Glutamatergic neuron (in vitro differentiated cells): ENCODE measurements at regions not wholly inside any gene's neighbourhood (a gene's known extent, or its start where the extent isn't known, plus 50 kb on each side); places are given as distances from the start of the nearest gene placed in this dataset.

Experiments used
- DNase-seq: peaks from one replicate; pipeline ENCODE4 v3.0.0; 2022
- H3K27ac Mint-ChIP-seq: one replicate; pipeline ENCODE4 v1.8.0; 2020; ENCODE audit warnings: mild to moderate bottlenecking, mixed read lengths, inconsistent platforms; ENCODE audit not compliant: unreplicated experiment
- H3K27me3 Mint-ChIP-seq: one replicate; pipeline ENCODE4 v1.8.0; 2020; ENCODE audit warnings: mild to moderate bottlenecking, moderate library complexity, mixed read lengths, inconsistent platforms; ENCODE audit not compliant: unreplicated experiment
- H3K36me3 Mint-ChIP-seq: one replicate; pipeline ENCODE4 v1.8.0; 2020; ENCODE audit warnings: mild to moderate bottlenecking, mixed read lengths, inconsistent platforms; ENCODE audit not compliant: unreplicated experiment
- H3K4me1 Mint-ChIP-seq: one replicate; pipeline ENCODE4 v1.8.0; 2020; ENCODE audit warnings: mild to moderate bottlenecking, low read depth, mixed read lengths, inconsistent platforms; ENCODE audit not compliant: unreplicated experiment
- H3K4me3 Mint-ChIP-seq: one replicate; pipeline ENCODE4 v1.8.0; 2020; ENCODE audit warnings: mild to moderate bottlenecking, mixed read lengths, inconsistent platforms; ENCODE audit not compliant: unreplicated experiment
- H3K9me3 Mint-ChIP-seq: one replicate; pipeline ENCODE4 v1.8.0; 2020; ENCODE audit warnings: mild to moderate bottlenecking, moderate library complexity, mixed read lengths, inconsistent platforms; ENCODE audit not compliant: unreplicated experiment
- CTCF ChIP-seq: fragments of 200-600 bp; sonication (generic); IDR thresholded peaks from one replicate; pipeline ENCODE4 v1.5.0; 2021; ENCODE audit not compliant: partially characterized antibody, unreplicated experiment

GRCh38 chr9:86529496-86530275, 175.5 kb upstream of the TUT7 start:
- Mint-ChIP-seq H3K4me3 (no peak overlapping the region), H3K27me3 (no peaks in the 10 kb centered on the region), H3K9me3 (no peaks in the 10 kb centered on the region), H3K27ac (no peak overlapping the region), H3K4me1 (no peaks in the 10 kb centered on the region), H3K36me3 (no peaks in the 10 kb centered on the region)
- TF ChIP-seq CTCF, result no peak
- DNase-seq, result no peak

- Mint-ChIP-seq H3K4me1 (no peaks in the 10 kb centered on the region), H3K27ac (no peak overlapping the region), H3K4me3 (no peak overlapping the region), H3K9me3 (no peaks in the 10 kb centered on the region), H3K27me3 (no peaks in the 10 kb centered on the region), H3K36me3 (no peaks in the 10 kb centered on the region)
- no peak for TF ChIP-seq CTCF
- DNase-seq, result no peak
Observed at GRCh38 chr9:86526021-86526420, 171.8 kb upstream of the TUT7 start.

- TF ChIP-seq CTCF, result no peak
- Mint-ChIP-seq H3K4me3 (no peak overlapping the region), H3K9me3 (no peaks in the 10 kb centered on the region), H3K27ac (no peak overlapping the region), H3K27me3 (no peaks in the 10 kb centered on the region), H3K4me1 (no peaks in the 10 kb centered on the region), H3K36me3 (no peaks in the 10 kb centered on the region)
- DNase-seq, result no peak
Observed at GRCh38 chr9:86525182-86525581, 171.0 kb upstream of the TUT7 start.

- no peaks in the 10 kb centered on the region for H3K4me1 Mint-ChIP-seq
- H3K4me3 Mint-ChIP-seq, result no peak overlapping the region
- no peaks in the 10 kb centered on the region for H3K9me3 Mint-ChIP-seq
- no peaks in the 10 kb centered on the region for H3K36me3 Mint-ChIP-seq
- H3K27ac Mint-ChIP-seq, result no peak overlapping the region
- H3K27me3 Mint-ChIP-seq, result no peaks in the 10 kb centered on the region
- no peak for TF ChIP-seq CTCF
- no peak for DNase-seq
Observed at GRCh38 chr9:86521977-86522376, 167.8 kb upstream of the TUT7 start.

GRCh38 chr9:86521322-86521721, 167.1 kb upstream of the TUT7 start:
- Mint-ChIP-seq H3K4me3 (no peak overlapping the region), H3K27me3 (no peaks in the 10 kb centered on the region), H3K36me3 (no peaks in the 10 kb centered on the region), H3K27ac (no peak overlapping the region), H3K4me1 (no peaks in the 10 kb centered on the region), H3K9me3 (no peaks in the 10 kb centered on the region)
- no peak for TF ChIP-seq CTCF
- no peak for DNase-seq
